ENCODE measurements at regions not wholly inside any gene's neighbourhood (a gene's known extent, or its start where the extent isn't known, plus 50 kb on each side); places are given as distances from the start of the nearest gene placed in this dataset.
"Not testable (repeated sequence)": the region's sequence is repeated elsewhere in the genome, so short reads cannot be mapped to it uniquely, and the experiment has no call there.

DNA sequence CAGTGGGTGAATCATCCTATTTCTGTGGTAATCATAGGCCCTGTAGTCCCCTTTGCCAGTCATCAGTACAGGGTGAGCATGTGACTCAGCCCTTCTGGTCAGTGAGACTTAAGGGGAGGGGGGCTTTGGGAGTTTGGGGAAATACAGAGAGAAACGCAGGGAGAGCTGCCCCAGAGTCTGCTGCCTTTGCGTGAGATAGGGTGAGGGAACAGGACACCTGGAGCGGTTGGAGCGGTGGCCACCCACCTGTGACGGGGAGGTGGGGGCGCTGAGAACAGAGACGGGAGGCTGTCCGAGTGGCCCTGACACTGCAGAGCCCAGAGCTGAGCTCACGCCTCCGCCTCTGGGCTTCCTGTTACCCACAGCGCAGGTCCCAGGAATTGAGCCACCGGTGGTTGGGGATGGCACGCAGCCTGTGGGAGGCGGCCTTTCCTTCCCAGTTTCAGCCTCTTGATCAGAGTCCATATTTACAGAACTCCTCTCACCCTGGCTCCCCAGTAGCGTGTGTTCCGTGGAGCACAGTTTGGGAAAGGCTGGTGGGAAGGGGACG is 92.0 kb upstream of the ERCC6L2 start:
- no peak for DNase-seq

GRCh38 chr9:95780751-95781150 is 94.7 kb upstream of the ERCC6L2 start:
- no peak for DNase-seq

DNA sequence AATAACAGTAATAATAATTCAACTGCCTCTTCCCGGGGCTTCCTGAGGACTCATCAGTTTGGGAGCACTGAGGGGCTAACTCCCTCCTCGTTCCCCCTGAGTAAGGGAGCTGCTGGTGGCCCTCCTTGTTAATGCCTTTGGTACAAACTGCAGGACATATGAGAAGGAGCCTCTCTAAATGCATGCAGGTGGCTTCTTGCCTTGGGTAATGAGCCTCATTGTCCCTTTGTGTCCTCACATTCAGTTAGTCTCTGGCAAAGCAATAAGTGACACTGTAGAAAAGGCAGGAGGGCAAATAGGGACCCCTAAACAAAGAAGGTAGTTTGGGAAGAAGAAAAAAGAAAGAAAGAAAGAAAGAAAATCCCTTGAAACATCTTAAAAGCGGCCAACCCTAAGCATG is 95.4 kb upstream of the ERCC6L2 start:
- no peak for DNase-seq

DNA sequence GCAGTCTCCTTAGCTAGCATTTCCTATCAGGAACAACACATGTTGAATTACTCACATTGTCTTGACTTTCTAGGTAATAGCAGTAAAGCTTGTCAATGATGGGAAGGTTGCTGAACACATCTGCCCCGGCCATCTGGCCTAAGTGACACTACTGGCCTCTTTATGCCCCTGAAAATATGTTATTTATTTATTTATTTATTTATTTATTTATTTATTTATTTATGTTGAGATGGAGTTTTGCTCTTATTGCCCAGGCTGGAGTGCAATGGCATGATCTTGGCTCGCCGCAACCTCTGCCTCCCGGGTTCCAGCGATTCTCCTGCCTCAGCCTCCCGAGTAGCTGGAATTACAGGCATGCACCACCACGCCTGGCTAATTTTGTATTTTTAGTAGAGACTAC is 95.9 kb upstream of the ERCC6L2 start:
- DNase-seq = not testable (repeated sequence)

DNA sequence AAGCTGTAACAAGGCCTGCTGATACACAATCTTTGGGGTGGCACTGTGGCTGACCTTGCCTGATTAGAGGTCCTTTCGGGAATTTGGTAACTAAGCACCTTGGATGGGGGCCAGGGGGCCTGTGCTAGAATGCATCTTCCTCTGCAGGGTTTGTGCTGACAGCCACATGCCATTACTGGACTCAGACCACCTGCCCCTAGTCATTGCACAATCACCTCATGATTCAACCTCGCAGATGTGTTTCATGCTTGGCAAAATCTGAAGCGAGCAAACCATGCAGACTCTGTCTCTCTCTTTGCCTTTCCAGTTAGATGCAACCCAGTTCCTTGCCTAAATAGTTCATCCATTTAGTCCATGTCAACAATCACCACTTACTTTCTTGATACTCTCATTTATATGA is 96.5 kb upstream of the ERCC6L2 start:
- no peak for DNase-seq

DNA sequence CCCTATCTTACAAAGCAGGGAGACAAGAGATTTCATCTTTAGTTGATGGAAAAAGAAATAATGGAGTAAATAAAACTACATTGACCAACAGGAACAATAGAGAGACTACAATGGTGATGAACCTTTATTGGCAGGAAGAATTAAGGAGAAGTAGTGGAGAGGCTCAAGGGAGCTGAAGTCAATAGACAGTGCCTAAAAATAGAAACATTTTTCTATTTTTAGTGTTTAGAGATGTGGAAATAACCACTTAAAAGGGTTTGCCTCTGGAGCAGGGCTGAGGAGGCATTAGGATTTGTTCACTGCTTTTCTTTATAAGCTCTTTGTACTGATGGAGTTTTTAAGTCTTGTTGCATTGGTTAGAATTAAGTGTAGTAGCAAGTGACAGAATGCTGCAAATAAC is 98.4 kb upstream of the ERCC6L2 start:
- DNase-seq = no peak

DNA sequence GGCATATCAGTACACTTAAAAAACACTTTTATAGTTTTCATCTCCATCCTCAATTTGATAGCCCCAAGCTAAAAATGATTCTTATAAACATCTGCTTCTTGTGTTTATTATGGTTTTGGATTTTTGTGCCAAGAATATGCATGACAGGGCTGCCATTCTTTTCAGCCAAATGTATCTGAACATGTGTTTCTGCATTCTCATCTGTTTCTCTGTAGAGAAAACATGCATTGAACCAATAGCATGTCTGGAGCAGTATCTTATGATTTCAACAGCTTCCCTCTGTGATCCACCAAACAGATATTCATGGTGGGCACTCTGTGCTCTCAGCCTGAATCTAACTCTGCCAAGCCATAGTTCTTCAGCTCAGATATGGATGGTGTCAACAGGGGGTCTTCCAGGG is 99.3 kb upstream of the ERCC6L2 start:
- DNase-seq = no peak

- no peak for DNase-seq
Measured at GRCh38 chr9:95775191-95775590, 100.3 kb upstream of the ERCC6L2 start.

DNA sequence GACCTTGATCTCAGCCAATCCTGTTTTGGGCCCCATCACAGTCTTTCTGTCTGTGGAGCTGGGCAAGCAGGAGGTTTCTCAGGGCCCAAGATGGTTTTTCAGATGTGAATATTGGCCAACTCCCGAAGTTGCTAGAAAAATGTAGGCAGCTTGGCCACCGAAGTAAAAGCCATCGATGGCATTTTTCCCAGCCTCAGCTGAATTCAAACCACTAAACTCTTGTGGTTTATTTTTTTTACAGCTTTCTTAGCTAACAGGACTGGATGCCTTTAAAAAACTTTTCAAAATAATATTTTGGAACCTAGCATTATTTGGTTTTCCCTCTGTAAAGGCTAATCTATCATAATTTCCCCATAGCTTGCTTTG is 102.5 kb upstream of the ERCC6L2 start:
- no peak for DNase-seq

DNA sequence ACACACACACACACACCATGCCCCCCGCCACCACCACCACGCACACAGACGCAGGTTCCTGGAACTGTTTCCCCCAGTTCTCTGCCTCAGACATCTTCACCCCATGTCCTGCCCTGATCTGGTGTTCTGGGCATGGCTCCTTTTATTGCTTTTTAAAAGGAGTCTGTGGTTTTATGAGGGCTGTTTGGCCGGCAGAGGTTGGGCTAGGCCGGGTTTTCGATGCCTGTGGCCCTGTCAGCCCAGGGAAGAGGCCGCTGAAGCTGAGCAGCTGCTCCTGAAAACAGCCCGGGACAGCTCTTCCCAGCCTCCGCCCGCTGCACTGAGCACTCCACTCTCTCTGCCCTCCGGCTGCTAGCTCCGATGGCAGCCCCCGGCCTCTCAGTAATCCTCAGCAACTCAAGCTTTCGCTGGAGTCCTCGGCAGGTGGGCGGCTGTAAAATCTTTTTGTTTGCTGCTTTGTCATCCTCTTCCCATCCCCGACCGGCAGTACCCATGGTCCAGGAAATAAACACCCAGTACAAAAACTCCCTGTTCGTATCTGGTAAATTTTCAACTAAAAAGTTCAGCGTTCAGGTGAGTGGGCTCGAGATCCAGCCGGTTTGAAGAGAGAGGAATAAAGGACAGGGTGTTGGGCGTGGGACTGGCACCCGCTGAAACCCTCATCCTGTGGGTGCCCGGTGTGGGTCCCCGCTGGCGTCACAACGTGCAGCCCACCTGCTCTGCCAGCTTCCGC is 103.0 kb upstream of the ERCC6L2 start:
- no peak for DNase-seq

- DNase-seq = no peak
Measured at GRCh38 chr9:95771556-95772246, 103.8 kb upstream of the ERCC6L2 start.

- no peak for DNase-seq
Measured at GRCh38 chr9:95770653-95771131, 104.8 kb upstream of the ERCC6L2 start.

DNA sequence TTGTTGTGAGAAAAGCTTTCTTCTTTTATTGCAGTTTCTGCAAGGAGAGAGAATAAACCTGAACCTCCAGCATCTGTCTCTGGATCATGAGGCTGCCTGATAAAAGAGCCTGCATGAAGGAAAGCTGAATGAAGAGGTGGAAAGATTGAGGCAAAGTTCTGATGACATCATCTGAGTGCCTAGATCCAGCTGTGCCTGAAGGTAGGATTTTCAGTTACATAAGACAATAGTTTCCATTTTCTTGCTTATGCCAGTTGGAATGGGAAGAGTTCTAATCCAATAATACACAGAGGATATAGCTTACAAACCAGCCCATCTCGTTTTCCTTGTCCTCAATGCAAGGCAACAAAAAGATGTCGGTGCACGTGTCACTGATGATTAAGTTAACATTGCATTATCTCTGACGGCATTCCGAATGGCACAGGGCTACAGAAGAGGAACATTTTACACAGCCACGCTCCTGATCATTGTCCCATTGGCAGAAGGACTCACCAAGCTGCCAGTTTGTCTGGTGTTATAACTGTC is 105.5 kb upstream of the ERCC6L2 start:
- no peak for DNase-seq

DNA sequence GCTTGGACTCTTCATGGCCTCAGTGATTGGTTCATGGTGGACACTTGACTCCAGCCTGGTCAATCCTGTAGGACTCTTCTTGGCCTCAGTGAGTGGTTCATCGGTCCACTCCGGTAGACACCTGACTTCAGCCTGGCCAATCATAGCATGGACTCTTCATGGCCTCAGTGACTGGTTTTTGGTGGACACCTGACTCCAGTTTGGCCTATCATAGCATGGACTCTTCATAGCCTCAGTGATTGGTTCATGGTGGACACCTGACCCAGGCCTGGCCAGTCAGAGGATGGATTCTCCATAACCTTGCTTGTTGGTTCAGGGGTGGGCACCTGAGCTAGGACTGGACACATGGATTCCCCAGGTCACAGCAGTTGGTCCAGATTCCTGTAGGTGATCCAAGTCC is 106.0 kb upstream of the ERCC6L2 start:
- DNase-seq = no peak

DNA sequence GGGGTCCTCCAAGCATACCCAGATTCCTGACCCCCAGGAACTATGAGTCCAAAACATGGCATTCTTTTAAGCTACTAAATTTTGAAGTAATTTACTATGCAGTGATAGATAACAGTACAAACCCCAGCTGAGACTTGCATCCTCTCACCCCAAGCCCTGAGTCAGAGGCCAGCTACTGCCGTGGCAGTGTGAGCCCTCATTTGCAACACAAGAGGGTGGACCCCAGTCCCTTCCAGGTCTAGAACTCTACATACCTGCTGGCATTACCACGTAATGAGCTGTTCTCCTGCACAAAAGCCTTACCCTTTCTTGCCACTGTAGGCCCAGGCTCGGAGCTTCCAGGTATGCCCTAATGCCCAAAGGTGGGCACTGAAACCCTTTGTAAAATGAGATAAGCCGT is 108.6 kb upstream of the ERCC6L2 start:
- DNase-seq = no peak

DNA sequence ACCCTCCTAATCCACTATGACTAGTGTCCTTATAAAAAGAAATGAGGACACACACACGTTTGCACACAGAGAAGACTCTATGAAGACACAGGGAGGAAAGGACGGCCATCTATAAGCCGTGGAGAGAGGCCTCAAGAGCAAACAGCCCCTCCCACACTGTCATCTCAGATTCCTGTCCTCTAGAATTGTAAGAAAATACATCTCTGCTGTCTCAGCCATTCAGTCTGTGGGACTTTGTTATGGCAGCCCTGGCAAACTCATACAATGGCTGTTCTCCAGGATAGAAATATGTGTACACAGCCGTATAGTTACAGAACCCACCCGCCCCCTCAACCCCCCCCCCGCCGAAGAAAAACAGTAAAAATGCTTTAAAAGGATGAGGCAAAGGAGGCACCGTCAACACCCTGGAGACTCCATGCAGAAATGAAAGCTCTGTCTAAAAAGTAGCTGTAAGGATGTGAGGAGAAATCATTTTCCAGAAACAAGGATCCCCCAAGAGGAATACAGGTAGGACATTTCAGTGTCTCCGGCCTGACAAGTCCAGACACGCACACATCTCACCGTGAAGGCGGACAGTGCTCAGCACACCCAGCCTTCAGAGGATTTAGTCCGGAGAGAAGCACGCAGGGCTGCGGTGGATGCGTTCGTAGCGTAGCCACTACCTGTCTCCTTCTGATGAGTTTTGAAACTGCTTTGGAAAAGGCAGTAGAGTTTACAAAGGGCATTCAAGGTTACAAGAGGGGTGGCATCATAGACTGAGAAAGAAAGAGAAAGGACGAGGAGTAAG is 110.8 kb upstream of the ERCC6L2 start:
- no peak for DNase-seq

- DNase-seq = no peak
Measured at GRCh38 chr9:95763983-95764382, 111.5 kb upstream of the ERCC6L2 start.

GRCh38 chr9:95763006-95763405 is 112.5 kb upstream of the ERCC6L2 start:
- no peak for DNase-seq

- DNase-seq = no peak
Measured at GRCh38 chr9:95762322-95762721, 113.2 kb upstream of the ERCC6L2 start.

GRCh38 chr9:95760791-95761190 is 114.7 kb upstream of the ERCC6L2 start:
- no peak for DNase-seq

- DNase-seq = no peak
Measured at GRCh38 chr9:95757439-95757838, 118.1 kb upstream of the ERCC6L2 start.

- no peak for DNase-seq
Measured at GRCh38 chr9:95756986-95757385, 118.5 kb upstream of the ERCC6L2 start.

- DNase-seq = no peak
Measured at GRCh38 chr9:95756101-95756500, 119.4 kb upstream of the ERCC6L2 start.

DNA sequence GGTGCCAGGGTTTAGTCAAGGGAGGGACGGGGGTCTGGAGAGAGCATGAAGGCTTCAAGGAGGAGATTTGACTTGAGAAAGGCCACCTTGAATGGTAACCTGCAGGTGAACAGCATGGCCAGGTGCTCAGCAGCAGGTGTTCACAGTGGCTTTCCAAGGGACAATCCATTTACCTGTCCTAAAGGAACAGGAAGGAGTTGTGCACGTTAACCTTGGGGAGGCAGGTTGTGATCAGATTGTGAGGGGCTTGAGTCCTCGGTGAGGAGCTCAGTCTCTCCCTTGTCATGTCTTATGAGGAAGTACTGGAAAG is 120.1 kb upstream of the ERCC6L2 start:
- DNase-seq = no peak

Measured in hematopoietic multipotent progenitor cell treated with erythropoietin and hydrocortisone succinate and interleukin-3 and kit ligand, for 4 days (in vitro differentiated cells).